ENCODE measurements at regions not wholly inside any gene's neighbourhood (a gene's known extent, or its start where the extent isn't known, plus 50 kb on each side); places are given as distances from the start of the nearest gene placed in this dataset.

- no peak for DNase-seq (ENCODE audit: low read depth, low spot score)
Measured at GRCh38 chr1:232201024-232201423, 428.9 kb downstream of the SIPA1L2 start.

- no peak for DNase-seq (ENCODE audit: low read depth, low spot score)
Measured at GRCh38 chr1:232196042-232196441, 433.9 kb downstream of the SIPA1L2 start.

DNA sequence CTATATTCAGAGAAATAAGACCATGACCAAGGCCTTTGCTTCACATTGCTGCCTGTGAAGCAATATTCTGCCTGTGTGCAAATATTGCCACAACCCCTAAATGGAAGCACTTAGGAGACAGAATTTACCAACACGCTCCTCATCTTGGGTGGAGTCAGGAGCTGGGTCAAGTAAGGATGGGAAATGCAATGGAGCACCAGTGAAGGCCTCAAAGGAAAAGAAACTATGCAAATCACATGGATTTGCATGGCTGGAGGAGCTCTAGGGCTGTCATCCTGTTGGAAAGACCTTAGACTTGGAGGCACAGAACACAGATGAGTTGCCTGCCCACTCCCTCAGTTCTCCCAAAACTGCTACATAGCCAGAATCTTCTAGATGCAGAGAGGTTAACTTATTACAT, 435.5 kb downstream of the SIPA1L2 start:
- no peak for DNase-seq (ENCODE audit: low read depth, low spot score)

DNA sequence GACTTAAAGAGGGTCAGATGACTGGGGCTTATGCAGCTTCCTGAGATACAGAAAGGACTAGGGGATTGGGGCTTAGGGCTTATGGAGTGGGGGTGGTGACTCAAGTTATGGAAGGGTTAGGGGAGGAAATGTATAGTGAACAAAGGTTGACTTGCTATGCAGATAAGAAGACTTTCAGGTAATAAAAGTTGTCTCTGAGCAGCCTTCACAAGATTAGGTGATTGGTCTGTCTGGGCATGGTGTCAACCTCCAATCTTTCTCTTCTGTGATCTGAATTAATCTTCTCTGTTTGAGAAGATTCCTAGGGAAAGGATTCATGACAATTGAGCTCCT, 436.5 kb downstream of the SIPA1L2 start:
- DNase-seq (ENCODE audit: low read depth, low spot score), result no peak

- DNase-seq (ENCODE audit: low read depth, low spot score), result no peak
Measured at GRCh38 chr1:232192781-232193450, 437.0 kb downstream of the SIPA1L2 start.

- no peak for DNase-seq (ENCODE audit: low read depth, low spot score)
Measured at GRCh38 chr1:232191560-232191959, 438.4 kb downstream of the SIPA1L2 start.

- DNase-seq (ENCODE audit: low read depth, low spot score), result no peak
Measured at GRCh38 chr1:232188318-232188717, 441.6 kb downstream of the SIPA1L2 start.

GRCh38 chr1:232186931-232187330, 443.0 kb downstream of the SIPA1L2 start:
- peak; percentile 52 for DNase-seq (ENCODE audit: low read depth, low spot score)

GRCh38 chr1:232184561-232185530, 445.1 kb downstream of the SIPA1L2 start:
- no peak for DNase-seq (ENCODE audit: low read depth, low spot score)

- DNase-seq (ENCODE audit: low read depth, low spot score), result no peak
Measured at GRCh38 chr1:232183802-232184201, 446.1 kb downstream of the SIPA1L2 start.

- no peak for DNase-seq (ENCODE audit: low read depth, low spot score)
Measured at GRCh38 chr1:232183266-232183800, 446.6 kb downstream of the SIPA1L2 start.

DNA sequence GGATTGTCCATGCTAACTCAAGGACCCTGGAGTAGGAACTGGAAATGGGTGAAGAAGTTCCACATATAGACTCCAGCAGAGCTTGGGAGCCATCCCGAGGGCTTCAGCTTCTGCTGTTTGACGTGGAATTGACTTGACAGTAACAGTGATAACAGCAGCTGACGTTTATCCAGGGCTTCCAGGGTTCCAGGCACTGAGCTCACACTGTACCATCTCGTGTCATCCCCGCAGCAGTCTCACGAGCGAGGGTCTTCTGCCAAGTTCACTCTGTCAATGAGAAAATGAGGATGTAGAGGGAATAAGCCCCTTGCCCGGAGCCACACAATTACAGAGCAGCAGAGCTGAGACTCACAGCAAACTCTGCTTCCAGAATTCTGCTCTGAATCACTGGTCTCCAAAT, 447.7 kb downstream of the SIPA1L2 start:
- no peak for DNase-seq (ENCODE audit: low read depth, low spot score)

GRCh38 chr1:232180779-232181136, 449.2 kb downstream of the SIPA1L2 start:
- no peak for DNase-seq (ENCODE audit: low read depth, low spot score)

GRCh38 chr1:232179896-232180778, 449.8 kb downstream of the SIPA1L2 start:
- DNase-seq (ENCODE audit: low read depth, low spot score), result peak; percentile 65

DNA sequence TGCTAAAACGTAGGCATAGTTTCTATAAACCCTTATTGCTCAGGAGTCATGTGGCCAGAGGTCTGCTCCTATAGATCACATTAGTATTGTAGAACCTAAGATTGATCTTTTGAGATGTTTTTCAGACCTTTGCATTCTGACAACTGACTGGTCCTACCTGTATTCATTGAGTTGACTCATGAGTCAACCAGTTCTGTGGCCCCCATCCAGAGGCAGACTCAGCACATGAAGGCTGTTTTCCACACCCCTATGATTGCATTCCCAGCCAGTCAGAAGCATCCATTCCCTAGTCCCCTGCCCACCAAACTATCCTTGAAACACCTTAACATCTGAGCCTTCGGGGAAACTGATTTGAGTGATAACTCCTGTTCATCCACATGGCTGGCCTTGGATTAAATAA, 451.7 kb downstream of the SIPA1L2 start:
- DNase-seq (ENCODE audit: low read depth, low spot score), result no peak

DNA sequence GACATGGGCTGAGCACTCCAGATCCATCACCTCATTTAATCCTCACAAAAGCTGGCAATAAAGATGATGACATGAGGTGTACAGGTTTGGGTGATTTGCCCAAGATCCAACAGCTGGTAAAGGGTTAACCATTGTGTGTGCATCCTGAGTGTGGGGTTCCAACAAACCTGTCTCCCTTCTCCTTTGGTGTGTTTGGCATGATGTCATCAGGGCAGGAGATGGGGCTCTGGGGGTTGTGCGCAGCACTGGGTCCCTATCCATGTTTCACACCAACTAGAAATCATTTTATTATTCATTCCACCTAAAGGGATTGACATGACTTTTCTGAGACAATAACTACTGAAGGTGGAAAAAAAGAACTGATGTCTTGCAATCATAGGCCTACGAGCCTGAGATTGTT, 452.5 kb downstream of the SIPA1L2 start:
- no peak for DNase-seq (ENCODE audit: low read depth, low spot score)

GRCh38 chr1:232176222-232176621, 453.7 kb downstream of the SIPA1L2 start:
- no peak for DNase-seq (ENCODE audit: low read depth, low spot score)

GRCh38 chr1:232174306-232174705, 455.6 kb downstream of the SIPA1L2 start:
- DNase-seq (ENCODE audit: low read depth, low spot score), result no peak

- no peak for DNase-seq (ENCODE audit: low read depth, low spot score)
Measured at GRCh38 chr1:232172563-232172962, 457.4 kb downstream of the SIPA1L2 start.

GRCh38 chr1:232170909-232171308, 459.0 kb downstream of the SIPA1L2 start:
- DNase-seq (ENCODE audit: low read depth, low spot score), result no peak

DNA sequence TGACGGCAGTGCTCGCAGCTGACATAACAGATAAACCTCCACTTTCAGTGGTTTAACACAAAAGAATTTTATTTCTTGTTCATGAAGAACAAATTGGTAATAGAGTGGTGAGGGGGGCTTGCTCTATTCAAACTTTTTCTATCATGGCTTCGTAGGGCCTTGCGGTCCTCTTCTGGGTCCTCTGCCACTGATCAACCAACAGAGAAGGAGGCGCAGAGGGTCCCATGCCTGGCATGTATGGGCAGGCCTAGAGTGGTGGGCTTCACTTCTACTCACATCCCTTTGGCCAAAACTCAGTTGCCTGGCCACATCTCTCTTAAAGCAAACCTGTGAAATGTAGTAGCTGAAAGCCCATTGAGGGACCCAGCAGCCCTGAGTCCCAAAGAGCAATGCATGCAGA, 460.5 kb downstream of the SIPA1L2 start:
- no peak for DNase-seq (ENCODE audit: low read depth, low spot score)

GRCh38 chr1:232168508-232168907, 461.4 kb downstream of the SIPA1L2 start:
- DNase-seq (ENCODE audit: low read depth, low spot score), result no peak

All from ELF-1 (cell line).